HFFc6 (cell line): ENCODE measurements at regions not wholly inside any gene's neighbourhood (a gene's known extent, or its start where the extent isn't known, plus 50 kb on each side); places are given as distances from the start of the nearest gene placed in this dataset.

Experiments used
- DNase-seq: peaks from one replicate; pipeline ENCODE4 v3.0.0-alpha.2; 2018
- H3K27ac Mint-ChIP-seq: 2 replicates; pipeline ENCODE4 v1.8.0; 2020; ENCODE audit warnings: mild to moderate bottlenecking, mixed read lengths
- H3K27me3 Mint-ChIP-seq: 2 replicates; pipeline ENCODE4 v1.8.0; 2021; ENCODE audit warnings: mild to moderate bottlenecking, moderate library complexity, mixed read lengths; ENCODE audit not compliant: insufficient read depth
- H3K36me3 Mint-ChIP-seq: 2 replicates; pipeline ENCODE4 v1.8.0; 2021; ENCODE audit warnings: low read depth, mixed read lengths
- H3K4me1 Mint-ChIP-seq: 2 replicates; pipeline ENCODE4 v1.8.0; 2020; ENCODE audit warnings: low read depth, mixed read lengths
- H3K4me3 Mint-ChIP-seq: 2 replicates; pipeline ENCODE4 v1.8.0; 2020; ENCODE audit warnings: mild to moderate bottlenecking, moderate library complexity, mixed read lengths
- H3K9me3 Mint-ChIP-seq: 2 replicates; pipeline ENCODE4 v1.8.0; 2020; ENCODE audit warnings: mild to moderate bottlenecking, mixed read lengths
- TF ChIP-seq, protein P1 (sequence below): fragments of 200-600 bp; sonication (generic); IDR thresholded peaks from 2 replicates; pipeline ENCODE4 v1.5.0; 2021; ENCODE audit warnings: antibody characterized with exemption, mild to moderate bottlenecking

DNA sequence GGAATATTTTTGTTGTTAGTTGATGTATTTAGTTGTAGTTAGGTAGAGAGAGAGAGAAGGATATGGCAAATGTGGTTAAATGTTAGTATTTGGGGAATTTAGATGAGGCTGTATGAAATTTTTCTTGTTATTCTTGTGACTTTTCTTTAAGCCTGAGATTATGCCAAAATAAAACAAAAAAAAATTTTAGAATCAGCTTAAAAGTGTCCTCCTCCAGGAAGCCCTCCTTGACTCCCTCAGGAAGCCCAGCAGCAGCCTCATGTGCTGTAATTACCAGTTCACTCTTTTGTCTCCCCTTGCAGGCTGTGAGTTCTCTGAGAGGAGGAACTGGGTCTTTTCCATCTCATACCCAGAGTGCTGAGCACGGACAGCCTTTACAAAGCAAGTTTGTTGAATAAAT lies 243.5 kb downstream of the TFCP2L1 start:
- TF ChIP-seq, protein P1, sequence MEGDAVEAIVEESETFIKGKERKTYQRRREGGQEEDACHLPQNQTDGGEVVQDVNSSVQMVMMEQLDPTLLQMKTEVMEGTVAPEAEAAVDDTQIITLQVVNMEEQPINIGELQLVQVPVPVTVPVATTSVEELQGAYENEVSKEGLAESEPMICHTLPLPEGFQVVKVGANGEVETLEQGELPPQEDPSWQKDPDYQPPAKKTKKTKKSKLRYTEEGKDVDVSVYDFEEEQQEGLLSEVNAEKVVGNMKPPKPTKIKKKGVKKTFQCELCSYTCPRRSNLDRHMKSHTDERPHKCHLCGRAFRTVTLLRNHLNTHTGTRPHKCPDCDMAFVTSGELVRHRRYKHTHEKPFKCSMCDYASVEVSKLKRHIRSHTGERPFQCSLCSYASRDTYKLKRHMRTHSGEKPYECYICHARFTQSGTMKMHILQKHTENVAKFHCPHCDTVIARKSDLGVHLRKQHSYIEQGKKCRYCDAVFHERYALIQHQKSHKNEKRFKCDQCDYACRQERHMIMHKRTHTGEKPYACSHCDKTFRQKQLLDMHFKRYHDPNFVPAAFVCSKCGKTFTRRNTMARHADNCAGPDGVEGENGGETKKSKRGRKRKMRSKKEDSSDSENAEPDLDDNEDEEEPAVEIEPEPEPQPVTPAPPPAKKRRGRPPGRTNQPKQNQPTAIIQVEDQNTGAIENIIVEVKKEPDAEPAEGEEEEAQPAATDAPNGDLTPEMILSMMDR, result no peak
- DNase-seq, result no peak
- Mint-ChIP-seq H3K4me3 (no peak overlapping the region), H3K27ac (no peak overlapping the region), H3K27me3 (peaks cover 48% of the 10 kb centered on the region), H3K36me3 (peaks cover 4% of the 10 kb centered on the region; the same call in 1 of the 2 replicates), H3K9me3 (peaks cover 4% of the 10 kb centered on the region; the same call in 1 of the 2 replicates), H3K4me1 (peaks cover 6% of the 10 kb centered on the region)

DNA sequence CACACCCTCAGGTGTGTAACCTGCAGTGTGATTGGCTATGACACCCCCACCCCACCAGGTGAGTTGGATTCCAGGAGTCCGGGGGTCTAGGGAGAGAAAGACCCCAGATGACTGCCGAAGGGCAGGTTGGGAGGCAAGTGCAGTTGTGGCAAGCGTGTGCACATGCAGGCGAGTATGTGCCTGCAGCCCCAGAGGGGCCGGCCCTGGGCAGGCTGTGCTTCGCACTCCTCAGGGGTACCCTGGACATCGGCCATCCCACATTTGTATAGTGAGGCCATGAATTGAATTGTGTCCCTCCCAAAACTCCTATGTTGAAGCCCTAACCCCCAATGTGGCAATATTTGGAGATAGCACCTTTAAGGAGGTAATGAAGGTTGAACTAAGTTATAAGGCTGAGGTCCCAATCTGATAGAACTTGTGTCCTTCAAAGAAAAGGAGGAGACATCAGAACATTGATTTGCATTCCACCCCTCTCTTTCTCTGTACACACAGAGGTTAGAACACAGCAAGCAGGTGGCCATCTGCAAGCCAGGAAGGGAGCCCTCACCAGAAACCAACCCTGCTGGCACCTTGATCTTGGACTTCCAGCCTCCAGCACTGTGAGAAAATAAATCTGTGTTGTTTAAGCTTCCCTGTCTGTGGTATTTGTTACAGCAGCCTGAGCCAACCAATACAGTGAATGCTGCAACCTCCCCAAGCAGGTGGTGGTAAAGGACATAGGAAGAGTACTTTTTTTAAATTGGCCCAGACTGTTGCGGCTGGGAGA lies 241.8 kb downstream of the TFCP2L1 start:
- H3K27ac Mint-ChIP-seq, result no peak overlapping the region
- TF ChIP-seq, protein P1, result no peak
- H3K4me3 Mint-ChIP-seq, result no peak overlapping the region
- H3K9me3 Mint-ChIP-seq, result peaks cover 4% of the 10 kb centered on the region; the same call in 1 of the 2 replicates
- H3K4me1 Mint-ChIP-seq, result peaks cover 6% of the 10 kb centered on the region
- peaks cover 42% of the 10 kb centered on the region for H3K27me3 Mint-ChIP-seq
- H3K36me3 Mint-ChIP-seq, result peaks cover 4% of the 10 kb centered on the region; the same call in 1 of the 2 replicates
- DNase-seq, result no peak

DNA sequence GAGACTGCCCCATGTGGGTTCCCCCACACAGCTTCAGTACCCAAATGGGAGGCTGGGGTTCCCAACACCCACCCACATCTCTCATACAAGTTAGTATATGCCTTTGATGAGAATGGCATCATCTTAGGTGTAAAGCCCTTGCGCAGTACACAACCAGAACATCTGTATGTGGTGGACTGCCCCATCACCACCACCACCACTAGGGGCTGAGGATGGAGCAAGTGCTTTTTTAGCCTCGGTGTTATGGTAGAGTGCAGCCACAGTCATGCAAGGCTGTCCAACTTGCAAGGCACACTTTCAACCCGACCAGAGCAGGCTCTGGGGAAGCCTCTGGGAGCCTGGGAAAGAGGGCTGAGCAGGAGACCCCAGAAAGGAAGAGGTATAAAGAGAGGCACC lies 241.2 kb downstream of the TFCP2L1 start:
- Mint-ChIP-seq H3K4me3 (no peak overlapping the region), H3K36me3 (peaks cover 4% of the 10 kb centered on the region; the same call in 1 of the 2 replicates), H3K27me3 (peaks cover 42% of the 10 kb centered on the region), H3K9me3 (peaks cover 4% of the 10 kb centered on the region; the same call in 1 of the 2 replicates), H3K4me1 (peaks cover 6% of the 10 kb centered on the region), H3K27ac (no peak overlapping the region)
- no peak for DNase-seq
- TF ChIP-seq, protein P1, result no peak; the same call in none of the 2 replicates

DNA sequence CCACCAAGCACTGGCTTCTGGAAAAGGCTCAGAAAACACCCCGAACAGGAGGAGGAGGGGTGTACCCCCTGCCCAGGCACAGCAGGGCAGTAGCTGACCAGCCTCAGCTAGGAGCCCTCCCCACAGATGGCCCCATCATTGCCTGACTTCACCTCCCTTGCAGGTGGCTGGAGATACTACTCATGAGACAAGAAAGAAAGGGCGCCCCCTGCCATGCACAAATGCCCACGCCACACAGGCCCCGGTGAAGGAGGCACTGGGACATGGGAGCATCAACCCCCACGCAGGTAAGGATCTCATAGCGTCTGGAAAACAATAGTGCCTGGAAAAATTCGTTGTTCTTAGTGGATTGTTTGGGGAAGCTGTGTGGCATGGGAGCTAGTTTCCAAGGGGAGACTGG lies 240.6 kb downstream of the TFCP2L1 start:
- Mint-ChIP-seq H3K9me3 (peaks cover 4% of the 10 kb centered on the region; the same call in 1 of the 2 replicates), H3K4me1 (peaks cover 6% of the 10 kb centered on the region), H3K27ac (no peak overlapping the region), H3K27me3 (peaks cover 43% of the 10 kb centered on the region), H3K4me3 (no peak overlapping the region), H3K36me3 (peaks cover 4% of the 10 kb centered on the region; the same call in 1 of the 2 replicates)
- DNase-seq, result no peak
- TF ChIP-seq, protein P1, result peak; percentile 29; the same call in 1 of the 2 replicates

DNA sequence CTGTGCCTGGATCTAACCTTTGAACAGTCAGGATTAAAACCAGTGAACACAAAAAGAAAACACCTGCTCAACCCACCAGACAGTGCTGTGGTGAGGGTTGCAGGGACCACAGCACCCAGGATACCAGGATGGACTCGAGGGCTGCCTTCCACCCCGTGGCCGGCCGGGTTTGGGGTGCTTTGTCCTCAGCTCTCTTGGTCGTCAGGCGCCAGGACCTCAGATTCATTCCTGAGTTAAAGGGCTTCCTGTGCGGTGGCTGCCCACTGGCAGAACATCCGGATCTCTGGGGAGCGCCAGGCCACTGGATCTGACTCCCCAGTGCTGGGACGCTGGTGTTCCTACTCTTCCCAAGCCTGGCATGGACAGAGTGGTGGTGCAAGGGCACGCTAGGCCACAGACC lies 239.8 kb downstream of the TFCP2L1 start:
- Mint-ChIP-seq H3K9me3 (peaks cover 4% of the 10 kb centered on the region; the same call in 1 of the 2 replicates), H3K4me3 (no peak overlapping the region), H3K27ac (no peak overlapping the region), H3K4me1 (peaks cover 6% of the 10 kb centered on the region), H3K36me3 (peaks cover 4% of the 10 kb centered on the region; the same call in 1 of the 2 replicates), H3K27me3 (peaks cover 44% of the 10 kb centered on the region)
- DNase-seq, result no peak
- TF ChIP-seq, protein P1, result no peak
